ENCODE measurements at regions not wholly inside any gene's neighbourhood (a gene's known extent, or its start where the extent isn't known, plus 50 kb on each side); places are given as distances from the start of the nearest gene placed in this dataset.
"Not testable (repeated sequence)": the region's sequence is repeated elsewhere in the genome, so short reads cannot be mapped to it uniquely, and the experiment has no call there.

DNA sequence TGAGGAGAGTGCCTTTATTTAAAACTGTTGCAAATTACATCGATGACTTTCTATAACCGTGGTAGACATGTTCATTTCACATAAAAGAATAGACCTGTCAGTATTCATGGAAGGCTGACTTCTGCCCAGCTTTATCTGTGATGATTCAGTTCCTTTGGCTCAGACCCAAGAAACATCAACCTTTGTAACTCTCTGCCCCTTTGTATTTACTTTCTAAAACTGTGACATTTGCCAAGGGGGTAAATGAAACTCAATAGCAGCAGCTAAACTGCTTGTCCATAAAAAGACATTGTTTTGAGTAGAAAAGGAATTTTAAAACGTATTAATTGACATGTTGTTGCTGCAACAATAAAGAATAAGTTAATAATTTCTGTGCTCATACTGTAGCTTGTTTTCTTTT lies 137.8 kb upstream of the ANKH start:
- FAIRE-seq: no peak

DNA sequence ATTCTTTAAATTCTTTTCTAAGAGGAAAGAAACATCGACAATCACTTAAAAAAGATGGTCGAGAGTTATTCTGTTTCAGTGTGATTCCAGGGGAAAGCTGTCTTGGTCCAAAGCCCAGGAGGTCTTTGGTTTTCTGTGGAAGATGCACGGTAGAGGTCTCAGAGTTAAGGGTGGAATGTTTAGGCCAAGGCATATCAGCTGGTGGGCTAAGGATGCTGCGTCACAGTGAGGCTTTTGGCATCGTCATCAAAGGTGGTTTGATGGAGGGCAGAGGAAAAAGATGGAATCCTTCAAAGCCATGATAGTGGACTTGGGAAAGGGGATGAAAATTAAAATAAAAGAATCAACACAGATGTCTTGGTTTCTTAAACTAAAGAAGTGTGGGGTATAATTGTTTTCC lies 137.3 kb upstream of the ANKH start:
- FAIRE-seq: no peak

DNA sequence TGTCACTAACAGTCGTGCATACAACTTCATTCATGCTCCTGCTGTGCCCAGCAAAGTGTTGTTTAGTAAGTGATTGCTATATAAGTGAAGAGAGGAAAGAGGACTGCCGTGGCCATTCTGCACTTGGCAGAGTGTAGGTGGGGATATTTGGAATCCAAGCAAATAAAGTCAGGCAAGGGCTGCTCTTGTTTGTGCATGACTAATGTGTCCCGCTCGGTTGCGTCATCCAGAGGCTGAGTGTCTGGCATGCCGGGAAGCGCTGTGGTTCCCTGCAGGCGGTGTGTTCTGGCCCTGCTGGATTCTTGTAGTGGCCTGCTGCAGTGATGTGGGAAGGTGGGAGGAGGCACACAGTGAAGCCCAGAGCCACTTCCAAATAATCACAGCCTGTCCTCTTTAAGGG lies 136.9 kb upstream of the ANKH start:
- no peak for FAIRE-seq

DNA sequence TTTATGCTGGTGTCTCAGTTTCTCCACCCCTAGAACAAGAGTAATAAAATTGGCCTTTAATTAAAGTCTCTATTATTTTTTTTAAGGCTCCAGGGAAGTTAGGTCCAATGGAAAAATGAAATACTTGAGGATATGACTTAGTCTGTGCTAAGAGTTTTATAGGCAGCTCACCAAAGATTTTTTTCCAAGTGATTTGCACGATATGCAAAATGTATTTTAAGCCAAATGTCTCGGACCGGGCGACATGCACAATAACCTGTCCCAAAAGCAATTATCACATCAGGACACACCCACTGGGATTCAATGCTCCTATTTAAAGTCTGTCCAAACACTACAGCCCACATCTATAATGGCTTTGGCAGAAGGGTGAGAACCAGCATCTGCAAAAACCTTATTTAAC lies 136.1 kb upstream of the ANKH start:
- no peak for FAIRE-seq

DNA sequence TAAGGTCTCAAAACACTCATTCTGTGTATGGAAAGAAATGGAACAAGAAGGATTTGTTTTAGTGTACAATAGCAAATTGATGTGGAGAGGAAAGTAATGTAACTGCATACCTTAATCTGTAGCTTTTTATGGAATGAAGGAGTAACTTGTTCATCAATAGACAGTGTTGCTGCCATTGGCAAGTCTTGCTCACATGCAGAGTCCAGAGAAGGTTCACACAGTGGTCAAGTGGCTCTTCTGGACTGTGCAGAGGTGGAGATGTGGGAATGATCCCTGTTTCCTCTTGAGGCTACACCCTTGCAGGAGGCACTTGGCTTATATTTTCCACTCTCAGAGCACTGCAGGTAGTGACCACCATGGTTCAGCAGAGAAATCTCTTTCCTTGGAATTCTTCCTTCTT lies 132.9 kb upstream of the ANKH start:
- no peak for FAIRE-seq

DNA sequence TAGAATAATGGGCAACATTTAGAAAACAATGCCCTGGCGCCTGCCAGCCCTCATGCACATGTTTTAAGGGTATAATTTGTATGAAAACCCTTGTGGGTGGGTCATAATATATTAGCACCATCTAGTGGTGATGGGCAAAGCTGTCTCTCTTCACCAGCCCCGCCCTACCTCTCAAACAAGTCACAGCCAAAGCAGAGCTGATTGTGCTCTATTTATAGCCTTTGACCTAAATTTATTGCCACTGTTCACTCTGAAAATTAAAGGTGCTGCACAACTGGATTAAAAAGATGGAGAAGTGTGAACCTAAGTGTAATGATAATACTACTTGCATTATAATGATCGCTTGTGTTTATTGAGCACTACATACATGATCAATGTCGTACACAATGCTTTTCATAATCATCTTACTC lies 131.9 kb upstream of the ANKH start:
- no peak for FAIRE-seq

GRCh38 chr5:15002791-15003190 lies 131.2 kb upstream of the ANKH start:
- no peak for FAIRE-seq

- FAIRE-seq: no peak
Measured at GRCh38 chr5:15002173-15002572, 130.6 kb upstream of the ANKH start.

- FAIRE-seq: no peak
Measured at GRCh38 chr5:15001517-15001916, 129.9 kb upstream of the ANKH start.

GRCh38 chr5:14998491-14998890 lies 126.9 kb upstream of the ANKH start:
- FAIRE-seq: no peak

GRCh38 chr5:14996997-14997396 lies 125.4 kb upstream of the ANKH start:
- FAIRE-seq: no peak

- FAIRE-seq: no peak
Measured at GRCh38 chr5:14995229-14995628, 123.7 kb upstream of the ANKH start.

DNA sequence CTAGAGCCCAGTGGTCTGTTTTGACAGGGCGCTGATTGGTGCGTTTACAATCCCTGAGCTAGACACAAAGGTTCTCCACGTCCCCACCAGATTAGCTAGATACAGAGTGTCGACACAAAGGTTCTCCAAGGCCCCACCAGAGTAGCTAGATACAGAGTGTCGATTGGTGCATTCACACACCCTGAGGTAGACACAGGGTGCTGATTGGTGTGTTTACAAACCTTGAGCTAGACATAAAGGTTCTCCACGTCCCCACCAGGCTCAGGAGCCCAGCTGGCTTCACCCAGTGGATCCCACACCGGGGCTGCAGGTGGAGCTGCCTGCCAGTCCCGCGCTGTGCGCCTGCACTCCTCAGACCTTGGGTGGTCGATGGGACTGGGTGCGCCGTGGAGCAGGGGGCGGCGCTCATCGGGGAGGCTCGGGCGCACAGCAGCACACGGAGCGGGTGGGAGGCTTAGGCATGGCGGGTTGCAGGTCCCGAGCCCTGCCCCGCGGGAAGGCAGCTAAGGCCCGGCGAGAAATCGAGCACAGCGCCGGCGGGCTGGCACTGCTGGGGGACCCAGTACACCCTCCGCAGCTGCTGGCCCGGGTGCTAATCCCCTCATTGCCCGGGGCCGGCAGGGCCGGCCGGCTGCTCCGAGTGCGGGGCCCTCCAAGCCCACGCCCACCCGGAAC lies 122.0 kb upstream of the ANKH start:
- not testable (repeated sequence) for FAIRE-seq

DNA sequence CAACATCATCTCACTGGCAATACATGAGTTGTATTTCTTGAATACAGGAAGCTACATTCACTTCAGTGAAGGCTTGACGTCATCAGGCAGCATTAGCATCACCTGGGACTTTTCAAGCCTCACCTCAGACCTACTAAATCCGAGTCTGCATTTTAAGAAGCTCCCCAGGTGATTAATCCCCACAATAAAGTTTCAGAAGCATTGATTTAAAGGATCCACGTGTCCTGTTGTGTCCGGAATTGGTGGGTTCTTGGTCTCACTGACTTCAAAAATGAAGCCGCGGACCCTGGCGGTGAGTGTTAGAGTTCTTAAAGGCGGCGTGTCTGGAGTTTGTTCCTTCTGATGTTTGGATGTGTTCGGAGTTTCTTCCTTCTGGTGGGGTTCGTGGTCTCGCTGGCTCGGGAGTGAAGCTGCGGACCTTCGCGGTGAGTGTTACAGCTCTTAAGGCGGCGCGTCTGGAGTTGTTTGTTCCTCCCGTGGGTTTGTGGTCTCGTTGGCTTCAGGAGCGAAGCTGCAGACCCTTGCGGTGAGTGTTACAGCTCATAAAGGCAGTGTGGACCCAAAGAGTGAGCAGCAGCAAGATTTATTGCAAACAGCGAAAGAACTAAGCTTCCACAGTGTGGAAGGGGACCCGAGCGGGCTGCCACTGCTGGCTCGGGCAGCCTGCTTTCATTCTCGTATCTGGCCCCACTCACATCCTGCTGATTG lies 121.3 kb upstream of the ANKH start:
- not testable (repeated sequence) for FAIRE-seq

- no peak for FAIRE-seq
Measured at GRCh38 chr5:14988223-14988622, 116.6 kb upstream of the ANKH start.

- FAIRE-seq: no peak
Measured at GRCh38 chr5:14986413-14986812, 114.8 kb upstream of the ANKH start.

DNA sequence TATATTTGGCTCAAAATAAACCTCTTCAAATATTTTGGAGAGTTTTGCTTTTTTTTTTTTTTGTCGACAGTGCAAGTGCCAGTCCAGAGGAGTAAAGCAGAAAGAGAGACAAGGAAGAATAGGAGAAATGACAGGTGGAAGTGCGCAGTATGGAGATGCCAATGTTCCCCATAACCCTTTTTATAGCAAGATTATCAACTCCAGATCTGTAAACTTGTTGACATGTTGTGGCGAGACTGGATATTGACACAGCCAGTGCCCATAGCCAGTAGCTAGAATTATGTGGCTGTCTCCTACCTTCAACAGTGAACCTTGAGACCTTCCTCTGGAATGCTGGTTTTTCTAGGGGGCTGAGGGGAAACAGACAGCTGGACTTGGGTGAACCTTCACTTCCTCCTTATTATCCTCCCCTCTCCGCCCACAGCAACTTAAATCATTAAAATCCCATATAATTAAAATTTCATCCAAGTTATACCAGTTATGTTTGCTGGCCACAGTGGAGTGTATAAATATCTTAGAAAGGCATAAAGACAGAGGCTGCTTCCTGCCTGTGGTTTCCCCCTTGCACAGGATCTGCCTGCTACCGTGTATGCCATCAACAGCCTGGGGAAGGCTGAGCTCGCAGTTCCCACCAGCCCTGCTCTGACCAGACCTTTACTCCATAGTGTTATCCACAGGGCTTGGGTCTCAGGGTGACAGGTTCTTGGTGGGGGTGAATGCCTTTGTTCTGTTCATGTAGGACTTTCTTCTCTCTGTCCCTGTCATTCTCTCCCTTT lies 112.3 kb upstream of the ANKH start:
- no peak for FAIRE-seq

GRCh38 chr5:14980698-14981097 lies 109.1 kb upstream of the ANKH start:
- FAIRE-seq: no peak

GRCh38 chr5:14977058-14977685 lies 105.6 kb upstream of the ANKH start:
- FAIRE-seq: no peak

GRCh38 chr5:14976486-14976885 lies 104.9 kb upstream of the ANKH start:
- FAIRE-seq: no peak

DNA sequence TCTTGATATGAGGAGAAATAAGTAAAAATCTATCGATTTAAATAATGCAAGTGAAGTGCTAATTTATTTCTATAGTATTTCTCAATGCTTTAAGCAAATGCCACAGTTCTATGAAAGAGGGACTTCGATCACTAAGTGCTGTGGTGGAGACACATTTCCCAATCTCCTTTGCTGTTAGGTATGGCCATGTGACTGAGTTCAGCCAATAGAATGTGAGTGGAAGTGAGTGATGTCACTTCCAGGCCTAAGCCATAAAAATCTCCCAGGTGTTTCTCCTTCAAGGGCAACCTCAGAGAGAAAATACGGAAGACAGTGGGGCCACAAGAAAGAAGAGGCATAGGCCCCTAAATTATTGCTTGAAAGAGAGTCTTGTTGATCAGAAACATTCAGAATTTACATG lies 100.3 kb upstream of the ANKH start:
- no peak for FAIRE-seq

GRCh38 chr5:14968796-14969195 lies 97.2 kb upstream of the ANKH start:
- no peak for FAIRE-seq

DNA sequence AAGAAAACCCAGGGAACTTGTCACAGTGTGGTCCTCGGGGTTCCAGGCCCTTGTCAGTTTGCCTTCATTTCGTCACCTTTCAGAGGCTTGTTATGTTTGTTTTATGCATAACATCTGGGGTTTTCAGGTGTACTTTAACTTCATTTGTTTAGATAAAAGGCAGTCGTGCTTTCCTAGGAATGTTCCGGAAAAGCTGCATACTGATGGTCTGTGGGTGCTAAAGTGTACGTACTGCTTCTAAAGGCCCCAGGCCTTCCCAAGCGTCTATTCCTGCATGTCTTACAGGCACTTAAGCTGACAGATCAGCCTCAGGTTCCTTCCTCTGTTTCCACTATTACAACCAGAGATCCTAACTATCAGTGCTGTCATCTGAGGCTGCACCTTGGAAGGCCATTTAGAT lies 95.6 kb upstream of the ANKH start:
- FAIRE-seq: no peak

GRCh38 chr5:14965815-14966214 lies 94.2 kb upstream of the ANKH start:
- FAIRE-seq: no peak
